Panc1 (cell line): ENCODE measurements at regions not wholly inside any gene's neighbourhood (a gene's known extent, or its start where the extent isn't known, plus 50 kb on each side); places are given as distances from the start of the nearest gene placed in this dataset.

Experiments
- CTCF ChIP-seq: fragments of 450-650 bp; IDR thresholded peaks from 2 replicates; pipeline ENCODE4 v1.5.1; 2017; ENCODE audit warnings: mild to moderate bottlenecking
- REST ChIP-seq, 2 experiments: IDR thresholded peaks; 2 replicates each; pipeline ENCODE4 v1.6.1; 2011 to 2012; ENCODE audit warnings: low read depth in 2 of 2, control low read depth in 1 of 2, low read length in 1 of 2, mild to moderate bottlenecking in 1 of 2, moderate library complexity in 1 of 2; ENCODE audit not compliant: insufficient read depth in 1 of 2
- TCF7L2 ChIP-seq: IDR thresholded peaks from 2 replicates; pipeline ENCODE4 v1.6.1; 2011; ENCODE audit warnings: mild to moderate bottlenecking, low read depth, low read length, inconsistent platforms

- no peak for TF ChIP-seq CTCF
- no peak for TF ChIP-seq REST (IDR thresholded peaks at IDR 0.05; ENCODE audit: insufficient read depth in 1 of 2, low read depth in 2 of 2, low read length in 1 of 2)
- no peak for TF ChIP-seq TCF7L2
These were observed 1331.8 kb downstream of the PCDH19 start for GRCh38 chrX:99078301-99078700.
